GM18499 (cell line): ENCODE measurements at regions not wholly inside any gene's neighbourhood (a gene's known extent, or its start where the extent isn't known, plus 50 kb on each side); places are given as distances from the start of the nearest gene placed in this dataset.
"Not testable (repeated sequence)": the region's sequence is repeated elsewhere in the genome, so short reads cannot be mapped to it uniquely, and the experiment has no call there.

Experiments used
- ATAC-seq: cut with Tn5 transposase; IDR thresholded peaks from one replicate; pipeline ENCODE4 v1.9.1; 2021; ENCODE audit warnings: moderate number of reproducible peaks; ENCODE audit not compliant: insufficient read depth, unreplicated experiment

- ATAC-seq = no peak
These were observed 347.1 kb downstream of the PYDC2 start for GRCh38 chr3:191808073-191808472.

- ATAC-seq = no peak
These were observed 348.5 kb downstream of the PYDC2 start for GRCh38 chr3:191809326-191809949.

- no peak for ATAC-seq
These were observed 352.3 kb downstream of the PYDC2 start for GRCh38 chr3:191813245-191813644.

- no peak for ATAC-seq
These were observed 387.9 kb downstream of the PYDC2 start for GRCh38 chr3:191848818-191849217.

- no peak for ATAC-seq
These were observed 398.6 kb downstream of the PYDC2 start for GRCh38 chr3:191859531-191859930.

- no peak for ATAC-seq
These were observed 408.9 kb downstream of the PYDC2 start for GRCh38 chr3:191869738-191870415.

GRCh38 chr3:191873736-191874135 lies 412.8 kb downstream of the PYDC2 start:
- no peak for ATAC-seq

- no peak for ATAC-seq
These were observed 421.3 kb downstream of the PYDC2 start for GRCh38 chr3:191882289-191882688.

- no peak for ATAC-seq
These were observed 423.2 kb downstream of the PYDC2 start for GRCh38 chr3:191884132-191884531.

- ATAC-seq = no peak
These were observed 428.1 kb downstream of the PYDC2 start for GRCh38 chr3:191889106-191889505.

- no peak for ATAC-seq
These were observed 428.8 kb downstream of the PYDC2 start for GRCh38 chr3:191889756-191890155.

- no peak for ATAC-seq
These were observed 433.4 kb downstream of the PYDC2 start for GRCh38 chr3:191894406-191894805.

- no peak for ATAC-seq
These were observed 440.8 kb downstream of the PYDC2 start for GRCh38 chr3:191901741-191902140.

GRCh38 chr3:191912616-191913204 lies 451.7 kb downstream of the PYDC2 start:
- no peak for ATAC-seq

- ATAC-seq = no peak
These were observed 454.7 kb downstream of the PYDC2 start for GRCh38 chr3:191915712-191916111.

GRCh38 chr3:191919491-191920026 lies 458.6 kb downstream of the PYDC2 start:
- no peak for ATAC-seq

- no peak for ATAC-seq
These were observed 461.6 kb downstream of the PYDC2 start for GRCh38 chr3:191922570-191922969.

- not testable (repeated sequence) for ATAC-seq
These were observed 466.3 kb downstream of the PYDC2 start for GRCh38 chr3:191927183-191927817.

- not testable (repeated sequence) for ATAC-seq
These were observed 467.0 kb downstream of the PYDC2 start for GRCh38 chr3:191927998-191928397.

GRCh38 chr3:191944835-191945234 lies 483.9 kb downstream of the PYDC2 start:
- no peak for ATAC-seq

GRCh38 chr3:191952186-191952585 lies 491.2 kb downstream of the PYDC2 start:
- no peak for ATAC-seq
